AG09309 (cell line): ENCODE measurements at regions not wholly inside any gene's neighbourhood (a gene's known extent, or its start where the extent isn't known, plus 50 kb on each side); places are given as distances from the start of the nearest gene placed in this dataset.
"Not testable (repeated sequence)": the region's sequence is repeated elsewhere in the genome, so short reads cannot be mapped to it uniquely, and the experiment has no call there.

Experiments used
- DNase-seq: peaks from one replicate; pipeline ENCODE4 v3.0.0-alpha.2; 2010; ENCODE audit warnings: low read depth
- H3K4me3 ChIP-seq: 2 replicates; pipeline ENCODE4 v1.5.1; 2011; ENCODE audit warnings: mild to moderate bottlenecking, low read depth, low read length, moderate library complexity; ENCODE audit not compliant: control insufficient read depth
- TF ChIP-seq, protein P1 (sequence below): IDR thresholded peaks from 2 replicates; pipeline ENCODE4 v1.5.1; 2011; ENCODE audit warnings: mild to moderate bottlenecking, low read depth, low read length, inconsistent platforms; ENCODE audit not compliant: insufficient read depth, control insufficient read depth; ENCODE audit errors: missing control alignments

DNA sequence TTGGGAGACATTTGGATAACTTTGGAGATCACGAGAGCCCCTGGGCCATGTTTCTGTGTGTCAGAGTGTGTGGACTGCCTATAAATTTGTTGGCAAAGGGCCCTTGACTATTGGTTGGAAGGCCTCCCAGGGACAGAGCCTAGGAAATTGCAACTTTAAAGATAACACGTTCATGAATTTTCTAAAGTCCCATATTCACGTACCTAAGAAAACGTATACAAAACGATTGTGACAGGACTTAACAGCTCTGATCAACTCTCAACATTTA lies 55.8 kb downstream of the DOP1B start:
- DNase-seq: no peak
- TF ChIP-seq, protein P1, sequence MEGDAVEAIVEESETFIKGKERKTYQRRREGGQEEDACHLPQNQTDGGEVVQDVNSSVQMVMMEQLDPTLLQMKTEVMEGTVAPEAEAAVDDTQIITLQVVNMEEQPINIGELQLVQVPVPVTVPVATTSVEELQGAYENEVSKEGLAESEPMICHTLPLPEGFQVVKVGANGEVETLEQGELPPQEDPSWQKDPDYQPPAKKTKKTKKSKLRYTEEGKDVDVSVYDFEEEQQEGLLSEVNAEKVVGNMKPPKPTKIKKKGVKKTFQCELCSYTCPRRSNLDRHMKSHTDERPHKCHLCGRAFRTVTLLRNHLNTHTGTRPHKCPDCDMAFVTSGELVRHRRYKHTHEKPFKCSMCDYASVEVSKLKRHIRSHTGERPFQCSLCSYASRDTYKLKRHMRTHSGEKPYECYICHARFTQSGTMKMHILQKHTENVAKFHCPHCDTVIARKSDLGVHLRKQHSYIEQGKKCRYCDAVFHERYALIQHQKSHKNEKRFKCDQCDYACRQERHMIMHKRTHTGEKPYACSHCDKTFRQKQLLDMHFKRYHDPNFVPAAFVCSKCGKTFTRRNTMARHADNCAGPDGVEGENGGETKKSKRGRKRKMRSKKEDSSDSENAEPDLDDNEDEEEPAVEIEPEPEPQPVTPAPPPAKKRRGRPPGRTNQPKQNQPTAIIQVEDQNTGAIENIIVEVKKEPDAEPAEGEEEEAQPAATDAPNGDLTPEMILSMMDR: no peak
- no peak overlapping the region for H3K4me3 ChIP-seq

GRCh38 chr21:36214561-36214960 lies 57.9 kb downstream of the DOP1B start:
- no peak for DNase-seq
- no peak overlapping the region for H3K4me3 ChIP-seq
- TF ChIP-seq, protein P1: no peak

GRCh38 chr21:36217743-36218142 lies 61.1 kb downstream of the DOP1B start:
- no peak overlapping the region for H3K4me3 ChIP-seq
- TF ChIP-seq, protein P1: no peak
- no peak for DNase-seq

GRCh38 chr21:36218691-36219090 lies 62.1 kb downstream of the DOP1B start:
- DNase-seq: no peak
- TF ChIP-seq, protein P1: no peak
- no peak overlapping the region for H3K4me3 ChIP-seq

- TF ChIP-seq, protein P1: no peak
- DNase-seq: no peak
- no peak overlapping the region for H3K4me3 ChIP-seq
Measured at GRCh38 chr21:36223451-36223850, 66.8 kb downstream of the DOP1B start.

- DNase-seq: no peak
Measured at GRCh38 chr21:36229181-36229580, 72.6 kb downstream of the DOP1B start.

GRCh38 chr21:36231444-36231843 lies 74.8 kb downstream of the DOP1B start:
- DNase-seq, H3K4me3 ChIP-seq: not testable (repeated sequence)

More at GRCh38 chr21:36229181-36229580, 72.6 kb downstream of the DOP1B start:
- TF ChIP-seq, protein P1: no peak
- H3K4me3 ChIP-seq: no peak overlapping the region
